ENCODE measurements at regions not wholly inside any gene's neighbourhood (a gene's known extent, or its start where the extent isn't known, plus 50 kb on each side); places are given as distances from the start of the nearest gene placed in this dataset.

DNA sequence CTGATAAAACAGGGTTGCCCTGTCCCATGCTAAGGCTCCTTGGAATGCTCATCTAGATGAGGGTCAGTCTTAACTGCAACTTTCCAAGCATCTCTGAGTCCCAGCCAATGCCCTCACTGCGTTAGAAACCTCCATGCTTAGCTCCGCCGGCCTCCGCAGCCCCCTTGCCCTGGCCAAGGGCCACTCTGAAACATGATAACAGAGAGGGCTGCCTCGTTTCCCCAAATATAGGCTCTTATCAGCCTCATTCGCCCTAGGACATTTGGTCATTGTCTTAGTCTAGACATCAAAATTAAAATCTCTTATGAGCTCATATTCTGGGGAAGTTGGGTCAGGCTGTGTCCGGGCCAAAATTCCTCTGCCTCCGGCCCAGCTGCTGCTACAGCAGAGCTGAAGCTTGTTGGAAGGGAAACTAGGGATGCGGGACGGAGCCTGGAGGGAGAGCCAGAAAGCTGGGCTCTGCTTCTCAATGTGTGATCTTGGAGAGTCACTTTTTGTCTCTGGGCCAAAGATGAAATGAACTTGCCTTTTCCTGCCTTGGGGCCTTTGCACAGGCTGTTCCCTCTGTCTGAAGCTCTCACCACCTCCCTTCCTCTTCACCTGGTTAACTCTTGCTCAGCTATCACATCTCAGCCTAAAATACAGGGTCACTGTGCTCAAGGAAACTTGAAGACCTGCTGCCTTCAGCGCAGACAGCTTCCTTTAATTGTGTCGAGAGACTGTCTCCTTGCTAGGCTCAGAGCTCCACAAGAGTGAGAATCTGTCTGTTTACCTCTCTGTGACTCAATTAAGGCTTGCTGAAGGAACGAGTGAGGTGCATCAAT lies 191.3 kb downstream of the RGS3 start:
- Histone ChIP-seq H3K27ac (peak overlapping the region; percentile 21 to 86 (median 74)), H3K9me3 (no peaks in the 10 kb centered on the region), H3K4me3 (no peak overlapping the region), H3K36me3 (no peaks in the 10 kb centered on the region), H3K27me3 (peaks cover 14% of the 10 kb centered on the region), H3K4me1 (peaks cover 0 to 31% (median 17%) of the 10 kb centered on the region in 3 donors)
- TF ChIP-seq POLR2A (IDR thresholded peaks at IDR 0.05): no peak
- TF ChIP-seq POLR2AphosphoS5 (IDR thresholded peaks at IDR 0.05): peak; percentile 33
- TF ChIP-seq, protein P1, sequence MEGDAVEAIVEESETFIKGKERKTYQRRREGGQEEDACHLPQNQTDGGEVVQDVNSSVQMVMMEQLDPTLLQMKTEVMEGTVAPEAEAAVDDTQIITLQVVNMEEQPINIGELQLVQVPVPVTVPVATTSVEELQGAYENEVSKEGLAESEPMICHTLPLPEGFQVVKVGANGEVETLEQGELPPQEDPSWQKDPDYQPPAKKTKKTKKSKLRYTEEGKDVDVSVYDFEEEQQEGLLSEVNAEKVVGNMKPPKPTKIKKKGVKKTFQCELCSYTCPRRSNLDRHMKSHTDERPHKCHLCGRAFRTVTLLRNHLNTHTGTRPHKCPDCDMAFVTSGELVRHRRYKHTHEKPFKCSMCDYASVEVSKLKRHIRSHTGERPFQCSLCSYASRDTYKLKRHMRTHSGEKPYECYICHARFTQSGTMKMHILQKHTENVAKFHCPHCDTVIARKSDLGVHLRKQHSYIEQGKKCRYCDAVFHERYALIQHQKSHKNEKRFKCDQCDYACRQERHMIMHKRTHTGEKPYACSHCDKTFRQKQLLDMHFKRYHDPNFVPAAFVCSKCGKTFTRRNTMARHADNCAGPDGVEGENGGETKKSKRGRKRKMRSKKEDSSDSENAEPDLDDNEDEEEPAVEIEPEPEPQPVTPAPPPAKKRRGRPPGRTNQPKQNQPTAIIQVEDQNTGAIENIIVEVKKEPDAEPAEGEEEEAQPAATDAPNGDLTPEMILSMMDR (IDR thresholded peaks at IDR 0.05): no peak
- no peak for TF ChIP-seq EP300 (IDR thresholded peaks at IDR 0.05)
- 35 to 40% methylated on average over 2 to 13 of the region's 13 CpGs for WGBS, 2 donors (ENCODE audit: low coverage in 1 of 2)
- peak; percentile 58 for ATAC-seq

DNA sequence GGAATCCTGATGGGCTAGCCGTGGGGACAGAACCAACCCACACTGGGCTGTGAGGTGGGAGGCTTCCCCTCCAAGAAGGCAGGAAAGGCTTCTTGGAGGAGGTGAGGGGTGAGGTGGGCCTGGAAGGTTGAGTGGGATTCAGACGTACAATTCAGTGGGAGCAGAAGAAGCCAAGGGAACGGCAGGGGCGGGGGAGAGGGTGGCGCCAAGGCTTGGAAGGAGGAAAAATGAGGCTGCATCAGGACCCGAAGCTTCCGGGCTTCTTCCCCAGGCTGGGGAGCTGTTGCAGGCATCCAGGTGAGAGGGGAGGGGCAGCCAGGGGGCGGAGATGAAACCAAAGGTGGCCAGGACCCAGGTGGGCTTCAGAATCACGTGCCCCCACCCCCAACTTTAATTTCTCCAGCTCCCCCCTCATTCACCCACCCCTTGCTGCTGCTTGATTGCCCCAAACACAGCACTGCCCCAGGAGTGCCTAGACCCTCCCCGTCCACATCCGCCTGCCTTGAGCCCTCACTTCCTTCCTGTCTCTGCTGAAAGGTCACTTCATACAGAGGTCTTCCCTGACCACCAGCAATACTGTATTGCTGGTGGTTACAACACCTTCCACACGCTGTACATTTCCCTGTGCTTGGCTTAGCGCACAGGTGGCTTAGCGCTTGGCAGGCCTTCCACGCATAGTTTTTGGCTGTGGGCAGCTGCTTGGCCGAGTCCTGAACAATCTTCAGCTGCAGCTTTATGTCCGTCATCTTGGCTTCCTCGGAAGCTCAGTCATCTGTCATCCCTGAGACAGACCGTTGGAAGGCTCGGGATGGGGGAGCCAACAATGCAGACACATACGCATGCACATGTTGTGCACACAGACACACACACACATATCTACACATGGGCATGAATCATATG lies 193.5 kb downstream of the RGS3 start:
- no peaks in the 10 kb centered on the region for H3K9me3 ChIP-seq
- TF ChIP-seq, protein P1 (IDR thresholded peaks at IDR 0.05): no peak
- no peak for TF ChIP-seq EP300 (IDR thresholded peaks at IDR 0.05)
- TF ChIP-seq POLR2A (IDR thresholded peaks at IDR 0.05): no peak
- no peak for TF ChIP-seq POLR2AphosphoS5 (IDR thresholded peaks at IDR 0.05)
- H3K27ac ChIP-seq: no peak overlapping the region
- peaks cover 26% of the 10 kb centered on the region for H3K27me3 ChIP-seq
- ATAC-seq: no peak
- no peaks in the 10 kb centered on the region for H3K36me3 ChIP-seq
- peaks cover 0 to 31% (median 17%) of the 10 kb centered on the region in 3 donors for H3K4me1 ChIP-seq
- H3K4me3 ChIP-seq: no peak overlapping the region
- 34 to 56% methylated on average over 5 to 7 of the region's 21 CpGs for WGBS, 2 donors (ENCODE audit: low coverage in 1 of 2)

DNA sequence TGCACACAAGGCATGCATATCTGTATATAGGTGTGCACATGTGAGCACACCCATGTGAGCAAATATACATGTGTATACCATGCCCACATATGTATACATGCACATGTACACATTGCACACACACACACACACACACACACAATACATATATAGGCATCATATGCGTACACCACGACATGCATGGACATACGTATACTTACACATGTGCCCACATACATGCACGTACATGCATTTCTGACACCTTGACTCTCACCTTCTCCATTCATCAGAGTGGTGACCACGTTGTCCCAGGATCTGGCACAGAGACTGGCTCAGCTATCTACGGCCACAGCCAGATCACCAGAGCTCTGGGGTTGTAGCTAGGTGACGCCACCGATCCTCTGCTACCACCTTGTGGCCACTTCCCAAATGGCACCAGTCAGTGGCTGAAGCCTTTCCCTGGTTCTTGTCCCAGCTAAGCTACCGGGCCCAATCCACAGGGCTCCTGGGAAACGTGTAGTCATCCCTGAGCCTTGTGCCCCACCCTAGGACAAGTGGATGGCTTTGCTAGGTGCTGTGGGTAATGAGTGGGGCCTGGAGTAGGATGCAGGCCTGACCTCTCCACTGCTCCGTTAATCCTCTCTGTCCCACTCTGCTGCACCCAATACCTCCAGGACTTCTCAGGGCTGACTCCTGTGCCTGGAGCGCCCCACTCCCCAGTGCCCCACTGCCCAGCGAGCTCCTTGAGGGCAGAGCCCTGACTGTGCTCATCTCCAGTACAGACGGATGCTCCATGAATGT lies 194.4 kb downstream of the RGS3 start:
- 6 to 28% methylated on average over 3 to 8 of the region's 14 CpGs for WGBS, 2 donors (ENCODE audit: low coverage in 1 of 2)

DNA sequence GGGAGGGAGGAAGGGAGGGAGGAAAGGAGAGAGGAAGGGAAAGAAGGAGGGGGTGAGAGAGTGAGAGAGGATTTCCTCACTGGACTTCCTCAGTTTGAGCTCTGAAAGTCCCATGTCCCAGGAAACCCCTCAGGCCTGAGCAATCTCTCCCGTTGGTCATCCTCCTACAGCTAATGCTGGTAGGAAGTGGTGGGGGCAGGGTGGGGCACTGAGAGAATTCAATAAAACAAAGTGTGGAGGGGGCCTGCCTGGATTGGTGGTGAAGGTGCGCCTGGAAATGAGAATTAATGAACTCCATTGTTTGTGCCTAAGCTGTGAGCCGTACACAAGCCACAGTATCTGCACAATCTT lies 195.0 kb downstream of the RGS3 start:
- ATAC-seq: no peak
- no CpG with 5 or more reads among the region's 3 CpGs for WGBS, 2 donors (ENCODE audit: low coverage in 1 of 2)
- no peak overlapping the region for H3K27ac ChIP-seq
- H3K9me3 ChIP-seq: no peaks in the 10 kb centered on the region
- H3K4me3 ChIP-seq: no peak overlapping the region
- peaks cover 26% of the 10 kb centered on the region for H3K27me3 ChIP-seq
- TF ChIP-seq POLR2A (IDR thresholded peaks at IDR 0.05): no peak
- no peak for TF ChIP-seq POLR2AphosphoS5 (IDR thresholded peaks at IDR 0.05)
- TF ChIP-seq, protein P1 (IDR thresholded peaks at IDR 0.05): no peak
- TF ChIP-seq EP300 (IDR thresholded peaks at IDR 0.05): no peak
- peaks cover 0 to 31% (median 17%) of the 10 kb centered on the region in 3 donors for H3K4me1 ChIP-seq
- H3K36me3 ChIP-seq: no peaks in the 10 kb centered on the region

More for the DNA sequence above, 194.4 kb downstream of the RGS3 start:
- H3K4me1 ChIP-seq: peaks cover 0 to 31% (median 17%) of the 10 kb centered on the region in 3 donors
- no peaks in the 10 kb centered on the region for H3K9me3 ChIP-seq
- ATAC-seq: peak; percentile 80
- peaks cover 26% of the 10 kb centered on the region for H3K27me3 ChIP-seq
- no peaks in the 10 kb centered on the region for H3K36me3 ChIP-seq
- H3K4me3 ChIP-seq: no peak overlapping the region
- TF ChIP-seq, protein P1 (IDR thresholded peaks at IDR 0.05): peak; percentile 96 to 99 (median 98)
- no peak for TF ChIP-seq EP300 (IDR thresholded peaks at IDR 0.05)
- no peak overlapping the region for H3K27ac ChIP-seq
